ENCODE measurements at regions not wholly inside any gene's neighbourhood (a gene's known extent, or its start where the extent isn't known, plus 50 kb on each side); places are given as distances from the start of the nearest gene placed in this dataset.
A peak's percentile ranks its signal among the peaks of the same experiment; 100 is the strongest.

DNA sequence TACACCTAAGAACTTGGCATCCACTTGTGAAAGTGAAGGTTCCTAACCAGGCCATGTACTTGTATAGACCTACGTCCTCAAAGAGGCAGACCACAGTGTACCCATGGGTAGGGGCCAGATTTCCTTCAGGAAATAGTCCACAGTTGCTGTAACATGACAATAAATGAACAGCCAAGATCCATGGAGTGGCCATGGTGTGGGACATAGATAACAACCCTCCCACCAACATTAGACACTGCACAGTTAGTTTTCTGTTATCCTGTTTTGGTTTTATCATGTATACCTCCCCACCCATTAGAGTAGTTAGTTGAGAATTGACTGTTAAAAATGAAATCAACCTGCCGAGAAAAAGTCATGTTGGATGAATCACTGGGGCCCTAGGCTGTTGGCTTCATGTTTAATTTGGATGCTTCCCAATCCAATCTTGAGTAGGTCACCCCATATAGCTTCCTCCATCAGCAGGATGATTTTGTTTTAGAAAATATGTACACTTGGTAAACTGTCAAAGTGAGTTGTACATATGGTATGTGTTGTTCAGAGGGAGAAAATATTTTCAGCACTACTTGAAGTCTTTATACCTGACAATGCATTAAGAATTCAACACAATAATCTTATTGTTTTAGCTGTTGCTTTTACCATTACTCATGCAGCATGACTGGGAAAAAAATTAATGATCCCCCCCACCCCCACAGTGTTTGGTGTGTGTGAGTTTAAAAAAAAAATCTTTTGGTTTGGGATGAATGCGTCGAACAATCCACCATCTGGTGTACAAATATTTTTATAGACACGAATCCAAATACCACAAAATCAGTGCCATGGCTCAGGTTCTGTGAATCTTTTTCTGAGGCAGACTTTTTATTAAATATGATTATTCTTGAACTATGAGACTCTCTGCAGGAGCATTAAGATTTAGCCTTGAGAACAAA lies 88.3 kb upstream of the ARHGAP29 start:
- peak; percentile 96 for DNase-seq (ENCODE audit: low read depth)

DNA sequence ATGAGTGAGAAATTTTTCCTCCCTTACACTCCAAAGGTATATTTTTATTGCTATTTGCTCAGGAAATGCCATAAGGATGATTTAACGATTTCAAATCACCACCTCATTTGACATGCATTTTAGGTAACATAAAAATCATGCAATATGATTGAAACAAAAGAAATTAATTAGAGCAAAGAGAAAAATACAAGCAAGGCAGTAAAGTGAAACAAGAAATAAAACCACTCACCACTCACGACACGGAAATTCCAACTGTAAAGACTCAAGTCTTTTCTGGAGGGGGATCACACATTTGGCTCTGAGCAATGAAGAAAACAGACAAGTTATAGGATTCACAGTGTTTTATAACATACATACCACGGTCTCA lies 86.8 kb upstream of the ARHGAP29 start:
- peak; percentile 60 for DNase-seq (ENCODE audit: low read depth)

- no peak for DNase-seq (ENCODE audit: low read depth)
These were observed 86.2 kb upstream of the ARHGAP29 start for GRCh38 chr1:94323311-94324177.

- no peak for DNase-seq (ENCODE audit: low read depth)
These were observed 85.3 kb upstream of the ARHGAP29 start for GRCh38 chr1:94322696-94323095.

GRCh38 chr1:94321662-94322061 lies 84.3 kb upstream of the ARHGAP29 start:
- peak; percentile 72 for DNase-seq (ENCODE audit: low read depth)

DNA sequence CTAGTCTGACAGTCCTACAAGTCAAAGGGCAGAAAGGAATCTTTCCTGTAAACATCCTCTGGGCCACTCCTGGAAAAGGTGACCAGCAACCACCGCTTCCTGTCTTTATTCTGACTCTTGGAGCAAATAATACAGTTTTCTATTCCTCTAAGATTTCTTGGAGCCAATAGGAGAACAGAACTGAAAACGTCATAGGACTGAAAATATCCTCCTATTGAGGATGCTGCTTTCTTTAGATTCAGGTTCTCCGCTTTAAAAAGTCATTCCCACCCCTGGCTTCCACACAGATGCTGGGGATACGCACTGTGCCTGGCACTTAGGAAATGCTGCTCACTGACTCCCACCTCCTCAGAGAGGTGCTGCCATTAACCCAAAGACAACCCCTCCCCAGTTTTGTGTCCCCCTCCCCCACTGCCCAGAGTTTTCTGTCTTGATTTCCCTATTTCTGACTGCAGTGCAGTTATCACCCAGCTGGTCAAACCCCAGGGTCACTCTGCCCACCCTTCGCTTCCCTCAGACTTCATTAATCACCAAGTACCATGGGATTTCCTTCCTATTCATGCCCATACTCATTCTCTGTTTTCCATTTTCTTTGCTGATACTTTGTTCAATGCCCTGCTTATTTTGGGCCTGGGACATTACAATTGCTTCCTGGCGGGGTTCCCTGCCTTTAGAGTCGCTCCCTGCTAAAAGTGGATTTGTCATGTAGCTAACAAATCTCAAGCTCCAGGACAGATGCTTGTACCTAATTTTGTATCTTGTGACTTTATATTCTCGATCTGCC lies 82.1 kb upstream of the ARHGAP29 start:
- no peak for DNase-seq (ENCODE audit: low read depth)

GRCh38 chr1:94318505-94319030 lies 81.2 kb upstream of the ARHGAP29 start:
- no peak for DNase-seq (ENCODE audit: low read depth)

GRCh38 chr1:94317790-94318188 lies 80.4 kb upstream of the ARHGAP29 start:
- DNase-seq (ENCODE audit: low read depth), result no peak

DNA sequence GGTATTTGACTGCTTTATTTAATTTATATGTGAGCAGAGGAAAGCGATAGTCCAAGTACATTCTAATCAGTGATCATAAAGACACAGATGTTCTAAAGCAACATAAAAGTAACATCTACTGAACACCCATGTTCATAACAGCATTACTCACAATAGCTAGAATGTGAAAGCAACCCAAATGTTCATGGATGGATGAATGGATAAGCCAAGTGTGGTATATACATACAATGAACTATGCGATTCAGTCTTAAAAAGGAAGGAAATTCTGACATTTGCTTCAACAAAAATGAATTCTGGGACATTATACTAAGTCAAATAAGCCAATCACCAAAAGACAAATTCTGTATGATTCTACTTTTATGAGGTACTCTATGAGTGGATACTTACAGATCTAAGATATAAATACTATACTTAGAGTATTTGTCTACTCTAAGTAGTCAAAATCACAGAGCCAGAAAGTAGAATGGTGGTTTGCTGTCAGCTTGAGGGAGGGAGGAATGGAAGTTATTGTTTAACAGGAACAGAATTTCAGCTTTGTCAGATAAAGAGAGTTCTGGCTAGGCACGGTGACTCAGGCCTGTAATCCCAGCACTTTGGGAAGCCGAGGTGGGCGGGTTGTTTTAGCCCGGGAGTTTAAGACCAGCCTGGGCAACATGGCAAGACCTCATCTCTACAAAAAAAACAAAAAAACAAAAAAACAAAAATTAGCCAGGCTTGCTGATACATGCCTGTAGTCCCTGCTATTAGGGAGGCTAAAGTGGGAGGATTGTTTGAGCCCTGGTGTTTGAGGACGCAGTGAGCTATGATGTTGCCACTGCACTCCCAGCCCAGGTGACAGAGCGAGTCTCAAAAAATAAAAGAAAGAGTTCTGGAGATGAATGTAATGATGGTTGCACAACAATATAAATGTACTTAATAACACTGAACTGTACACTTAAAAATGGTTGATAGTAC lies 79.7 kb upstream of the ARHGAP29 start:
- no peak for DNase-seq (ENCODE audit: low read depth)

DNA sequence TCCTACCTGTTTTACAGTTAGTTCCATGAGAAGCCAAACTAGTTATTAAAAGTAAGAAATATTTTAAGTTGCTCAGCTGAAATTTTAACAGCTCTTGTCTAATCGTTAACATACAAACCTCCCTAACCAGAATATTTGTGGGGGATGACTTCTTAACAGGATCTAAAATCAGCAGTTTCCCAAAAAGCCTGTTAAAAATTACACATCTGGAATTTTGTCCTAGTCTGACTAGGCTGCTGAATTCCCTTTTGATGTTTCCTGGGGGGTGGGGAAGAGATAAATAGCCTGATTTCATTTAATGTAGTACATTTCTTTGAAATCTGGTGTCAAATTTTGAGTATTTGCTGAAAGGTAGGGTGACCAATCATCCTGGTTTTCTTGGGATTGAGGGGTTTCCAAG lies 78.8 kb upstream of the ARHGAP29 start:
- DNase-seq (ENCODE audit: low read depth), result no peak

DNA sequence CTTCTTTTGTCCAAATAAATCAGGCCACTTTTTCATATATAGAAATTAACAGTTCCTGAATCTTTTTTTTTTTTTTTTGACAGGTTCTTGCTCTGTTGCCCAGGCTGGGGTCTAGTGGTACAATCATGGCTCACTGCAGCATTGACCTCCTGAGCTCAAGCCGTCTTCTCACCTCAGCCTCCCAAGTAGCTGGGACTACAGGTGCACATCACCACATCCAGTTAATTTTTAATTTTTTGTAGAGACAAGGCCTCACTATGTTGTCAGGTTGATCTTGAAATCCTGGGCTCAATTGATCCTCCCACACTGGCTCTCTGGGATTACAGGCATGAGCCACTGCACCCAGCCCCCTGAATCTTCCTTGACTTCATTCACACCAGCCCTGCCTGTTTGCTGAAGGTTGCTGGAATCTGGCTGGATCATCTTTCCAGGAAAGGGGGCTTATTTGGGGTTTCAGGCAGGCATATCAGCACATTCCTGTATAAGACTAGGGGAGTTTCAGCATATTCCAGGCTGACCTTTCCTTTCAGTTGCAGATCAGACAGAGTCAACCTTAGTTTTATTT lies 78.2 kb upstream of the ARHGAP29 start:
- no peak for DNase-seq (ENCODE audit: low read depth)

- DNase-seq (ENCODE audit: low read depth), result no peak
These were observed 77.0 kb upstream of the ARHGAP29 start for GRCh38 chr1:94314222-94314858.

DNA sequence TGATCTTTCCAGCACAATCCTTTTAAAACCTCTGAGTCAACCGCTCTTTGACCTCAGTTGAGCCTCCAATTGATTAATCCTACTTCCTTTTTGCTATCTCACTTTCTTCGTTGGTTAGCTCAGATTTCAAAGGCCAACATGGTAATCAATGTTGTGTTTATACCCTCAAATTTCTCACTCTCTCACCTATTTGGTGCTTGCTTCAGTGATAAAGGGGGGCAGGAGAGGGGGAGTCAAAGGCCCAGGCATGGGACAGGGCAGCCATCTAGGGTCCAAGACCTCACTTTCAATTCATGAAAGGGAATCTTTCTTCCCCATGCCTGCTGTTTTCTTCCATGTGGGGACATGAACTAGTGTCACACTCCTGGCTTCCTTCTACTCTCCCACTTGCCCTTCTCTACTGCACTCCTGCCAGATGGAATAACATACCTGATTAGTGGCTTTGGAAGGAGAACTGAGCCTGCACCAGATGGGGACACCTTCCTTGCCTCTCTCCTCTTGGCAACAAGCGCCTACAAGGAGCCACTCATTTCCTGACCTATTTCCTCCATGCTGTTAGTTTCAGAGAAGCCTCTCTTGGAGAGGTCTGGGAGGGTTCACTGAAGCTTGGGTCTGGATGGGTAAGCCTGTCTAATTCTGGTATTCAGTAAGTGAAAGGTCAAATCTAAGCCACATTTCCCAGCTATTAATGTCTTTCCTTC lies 73.3 kb upstream of the ARHGAP29 start:
- DNase-seq (ENCODE audit: low read depth), result no peak

GRCh38 chr1:94309829-94310569 lies 72.6 kb upstream of the ARHGAP29 start:
- no peak for DNase-seq (ENCODE audit: low read depth)

DNA sequence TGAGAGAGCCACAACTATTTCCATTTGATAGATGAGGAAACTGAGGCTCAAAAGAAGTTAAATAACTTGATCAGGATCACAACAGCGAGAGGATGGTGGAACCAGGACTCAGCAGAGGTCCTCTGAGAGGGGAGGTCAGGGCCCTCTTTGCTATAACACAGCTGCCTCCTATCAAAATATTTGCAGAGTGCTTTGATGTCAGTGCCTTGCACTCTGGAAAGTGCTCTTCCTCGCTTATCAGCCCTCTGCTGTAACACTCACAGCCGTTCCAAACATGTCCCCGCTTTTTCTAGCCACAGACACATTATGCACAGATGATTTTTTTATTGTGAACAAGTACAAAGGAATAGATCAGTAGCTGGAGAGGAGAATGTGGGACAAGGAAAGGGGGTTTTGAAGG lies 71.8 kb upstream of the ARHGAP29 start:
- no peak for DNase-seq (ENCODE audit: low read depth)

- DNase-seq (ENCODE audit: low read depth), result no peak
These were observed 69.1 kb upstream of the ARHGAP29 start for GRCh38 chr1:94306521-94306920.

- no peak for DNase-seq (ENCODE audit: low read depth)
These were observed 68.3 kb upstream of the ARHGAP29 start for GRCh38 chr1:94305704-94306103.

- no peak for DNase-seq (ENCODE audit: low read depth)
These were observed 67.2 kb upstream of the ARHGAP29 start for GRCh38 chr1:94304553-94304952.

GRCh38 chr1:94303005-94303404 lies 65.6 kb upstream of the ARHGAP29 start:
- DNase-seq (ENCODE audit: low read depth), result no peak
